ENCODE measurements at regions not wholly inside any gene's neighbourhood (a gene's known extent, or its start where the extent isn't known, plus 50 kb on each side); places are given as distances from the start of the nearest gene placed in this dataset.

DNA sequence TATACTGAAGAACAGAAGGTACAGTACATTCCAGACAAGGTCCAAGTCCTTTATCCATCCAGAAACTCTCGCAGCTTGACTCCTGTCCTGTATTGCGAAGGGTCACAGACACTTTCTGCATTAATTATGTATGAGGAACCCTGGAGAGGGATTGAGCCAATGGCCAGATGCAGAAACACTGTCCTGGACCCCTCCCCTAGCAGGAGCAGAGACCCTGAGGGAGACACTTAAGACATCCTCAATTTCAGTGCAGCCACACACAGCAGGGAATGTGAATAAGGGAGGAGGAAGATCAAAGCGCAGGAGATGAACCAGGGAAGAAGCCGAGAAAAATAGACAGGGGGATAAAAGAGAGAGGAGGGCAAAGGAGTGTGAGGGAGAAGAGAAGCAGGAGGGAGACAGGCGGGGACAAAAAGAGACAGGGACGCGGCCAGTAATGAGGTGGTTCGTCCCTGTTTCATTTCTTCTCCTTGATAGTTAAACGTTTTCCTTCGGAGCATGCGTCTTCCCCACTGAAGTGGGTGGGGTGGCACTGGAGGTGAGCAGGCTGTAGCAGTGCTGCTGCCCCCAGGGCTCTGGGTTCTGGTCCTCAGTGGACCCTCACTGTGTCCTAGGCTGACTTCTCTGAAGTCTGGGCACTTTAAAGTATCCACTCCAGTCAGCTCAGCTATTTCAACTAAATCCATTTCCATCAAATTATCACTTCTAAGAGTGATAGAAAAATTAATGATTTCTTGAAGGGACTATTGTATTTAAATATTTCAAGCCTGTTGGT, 356.4 kb upstream of the NOCT start:
- Histone ChIP-seq H3K18ac (ENCODE audit: low read length) (peak overlapping the region; percentile 7), H2BK5ac (ENCODE audit: low read length) (no peak overlapping the region), H2BK15ac (ENCODE audit: low read length) (no peak overlapping the region), H3K9me3 (replicated peaks in 1 of 2; ENCODE audit: control insufficient read depth in 2 of 2, insufficient read depth in 1 of 2, low read depth in 1 of 2, low read length in 2 of 2) (no peaks in the 10 kb centered on the region), H3K4me2 (ENCODE audit: insufficient read depth, low read length, poor library complexity, severe bottlenecking) (peak overlapping the region; percentile 18), H3K79me1 (ENCODE audit: low read depth, low read length) (no peaks in the 10 kb centered on the region), H4K8ac (ENCODE audit: low read depth, low read length) (no peak overlapping the region), H3K14ac (ENCODE audit: low read length) (no peak overlapping the region), H3K9ac (ENCODE audit: low read depth, low read length, poor library complexity) (no peak overlapping the region), H2BK12ac (ENCODE audit: low read length) (no peak overlapping the region), H3K4ac (ENCODE audit: low read length) (no peak overlapping the region), H2BK120ac (ENCODE audit: low read depth, low read length) (no peak overlapping the region), H2AK5ac (ENCODE audit: low read depth, low read length) (no peak overlapping the region), H3K4me3 (ENCODE audit: low read length in 2 of 2) (peak overlapping the region in 1 of 2 donors; percentile 27), H3K23ac (ENCODE audit: low read depth, low read length, poor library complexity) (no peak overlapping the region), H2AFZ (ENCODE audit: low read length) (peak overlapping the region; percentile 73), H3K36me3 (replicated peaks in 1 of 2; ENCODE audit: control insufficient read depth in 2 of 2, insufficient read depth in 2 of 2, low read length in 2 of 2) (no peaks in the 10 kb centered on the region), H3K27ac (replicated peaks; ENCODE audit: low read length) (no peak overlapping the region), H4K91ac (ENCODE audit: low read depth, low read length, poor library complexity) (no peak overlapping the region), H3K4me1 (ENCODE audit: control insufficient read depth in 2 of 2, insufficient read depth in 1 of 2, low read depth in 1 of 2, low read length in 2 of 2) (peaks cover 14 to 34% of the 10 kb centered on the region in 2 donors), H3K27me3 (ENCODE audit: control insufficient read depth in 3 of 3, insufficient read depth in 3 of 3, low read depth in 1 of 3, low read length in 3 of 3) (no peaks in the 10 kb centered on the region)
- no peak for DNase-seq (ENCODE audit: low spot score)
- whole genome bisulfite sequencing, 2 donors (ENCODE audit: extremely low coverage in 2 of 2, insufficient read length in 2 of 2, insufficient replicate concordance in 1 of 2) = no CpG with 5 or more reads among the region's 11 CpGs

DNA sequence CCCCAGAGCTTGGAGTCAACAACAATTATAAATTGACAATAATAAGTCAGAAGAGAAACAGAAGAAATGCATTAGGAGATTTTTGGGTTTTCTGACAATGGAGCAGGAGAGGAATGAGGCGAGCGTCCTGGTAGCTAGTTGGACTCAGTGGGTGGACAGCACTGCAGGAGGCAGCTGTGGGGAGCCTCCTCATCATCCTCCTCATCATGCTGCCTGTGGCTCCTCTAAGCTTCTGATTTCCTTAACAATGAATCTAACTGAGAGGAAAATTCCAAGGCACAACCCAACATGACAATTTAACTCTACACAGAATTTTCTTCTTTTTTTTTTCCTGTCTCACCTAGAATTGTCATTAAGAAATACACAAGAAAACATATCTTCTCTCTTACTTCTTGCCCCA, 357.1 kb upstream of the NOCT start:
- WGBS, 2 donors (ENCODE audit: extremely low coverage in 2 of 2, insufficient read length in 2 of 2, insufficient replicate concordance in 1 of 2) = no CpG with 5 or more reads among the region's 2 CpGs
- Histone ChIP-seq H2BK15ac (ENCODE audit: low read length) (no peak overlapping the region), H3K36me3 (replicated peaks in 1 of 2; ENCODE audit: control insufficient read depth in 2 of 2, insufficient read depth in 2 of 2, low read length in 2 of 2) (no peaks in the 10 kb centered on the region), H3K4me2 (ENCODE audit: insufficient read depth, low read length, poor library complexity, severe bottlenecking) (no peak overlapping the region), H2AK5ac (ENCODE audit: low read depth, low read length) (no peak overlapping the region), H3K4me3 (ENCODE audit: low read length in 2 of 2) (no peak overlapping the region), H3K14ac (ENCODE audit: low read length) (no peak overlapping the region), H3K79me1 (ENCODE audit: low read depth, low read length) (no peaks in the 10 kb centered on the region), H3K27me3 (ENCODE audit: control insufficient read depth in 3 of 3, insufficient read depth in 3 of 3, low read depth in 1 of 3, low read length in 3 of 3) (no peaks in the 10 kb centered on the region), H3K23ac (ENCODE audit: low read depth, low read length, poor library complexity) (no peak overlapping the region), H3K18ac (ENCODE audit: low read length) (no peak overlapping the region), H3K9ac (ENCODE audit: low read depth, low read length, poor library complexity) (no peak overlapping the region), H3K9me3 (replicated peaks in 1 of 2; ENCODE audit: control insufficient read depth in 2 of 2, insufficient read depth in 1 of 2, low read depth in 1 of 2, low read length in 2 of 2) (no peaks in the 10 kb centered on the region), H3K4ac (ENCODE audit: low read length) (no peak overlapping the region), H4K91ac (ENCODE audit: low read depth, low read length, poor library complexity) (no peak overlapping the region), H4K8ac (ENCODE audit: low read depth, low read length) (no peak overlapping the region), H2AFZ (ENCODE audit: low read length) (peak overlapping the region; percentile 73), H2BK12ac (ENCODE audit: low read length) (no peak overlapping the region), H2BK5ac (ENCODE audit: low read length) (no peak overlapping the region), H3K27ac (replicated peaks; ENCODE audit: low read length) (no peak overlapping the region), H3K4me1 (ENCODE audit: control insufficient read depth in 2 of 2, insufficient read depth in 1 of 2, low read depth in 1 of 2, low read length in 2 of 2) (peaks cover 12 to 29% of the 10 kb centered on the region in 2 donors), H2BK120ac (ENCODE audit: low read depth, low read length) (no peak overlapping the region)
- DNase-seq (ENCODE audit: low spot score) = no peak

DNA sequence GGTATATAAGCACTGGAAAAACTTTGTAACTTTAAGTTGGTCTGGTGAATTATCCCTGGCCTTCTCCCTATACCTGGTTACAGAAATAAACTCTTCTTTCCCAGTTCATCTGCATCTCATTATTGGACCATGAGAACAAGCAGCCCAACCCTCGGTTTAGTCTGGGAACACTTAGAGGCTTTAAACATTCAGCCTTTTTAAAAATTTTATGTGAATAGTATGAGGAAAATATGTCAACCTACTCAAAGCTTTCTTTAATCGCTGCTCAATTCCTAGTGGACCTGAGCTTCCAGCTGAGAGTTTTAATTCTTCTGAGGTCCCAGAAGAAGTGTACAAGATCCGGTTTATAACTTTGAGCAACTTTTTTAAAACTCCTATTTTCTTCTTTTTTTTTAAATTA, 358.6 kb upstream of the NOCT start:
- no peaks in the 10 kb centered on the region for H3K27me3 ChIP-seq (ENCODE audit: control insufficient read depth in 3 of 3, insufficient read depth in 3 of 3, low read depth in 1 of 3, low read length in 3 of 3)
- H3K79me1 ChIP-seq (ENCODE audit: low read depth, low read length) = no peaks in the 10 kb centered on the region
- no peak for DNase-seq (ENCODE audit: low spot score)
- H3K4ac ChIP-seq (ENCODE audit: low read length) = no peak overlapping the region
- H3K4me1 ChIP-seq (ENCODE audit: control insufficient read depth in 2 of 2, insufficient read depth in 1 of 2, low read depth in 1 of 2, low read length in 2 of 2) = peaks cover 12 to 29% of the 10 kb centered on the region in 2 donors
- no peak overlapping the region for H2BK12ac ChIP-seq (ENCODE audit: low read length)
- no CpG with 5 or more reads among the region's 3 CpGs for WGBS, 2 donors (ENCODE audit: extremely low coverage in 2 of 2, insufficient read length in 2 of 2, insufficient replicate concordance in 1 of 2)
- no peak overlapping the region for H3K4me2 ChIP-seq (ENCODE audit: insufficient read depth, low read length, poor library complexity, severe bottlenecking)
- H3K9me3 ChIP-seq (replicated peaks in 1 of 2; ENCODE audit: control insufficient read depth in 2 of 2, insufficient read depth in 1 of 2, low read depth in 1 of 2, low read length in 2 of 2) = no peaks in the 10 kb centered on the region
- no peak overlapping the region for H2BK5ac ChIP-seq (ENCODE audit: low read length)
- no peak overlapping the region for H3K27ac ChIP-seq (replicated peaks; ENCODE audit: low read length)
- H3K18ac ChIP-seq (ENCODE audit: low read length) = no peak overlapping the region
- no peak overlapping the region for H3K14ac ChIP-seq (ENCODE audit: low read length)
- H2BK120ac ChIP-seq (ENCODE audit: low read depth, low read length) = no peak overlapping the region
- H3K9ac ChIP-seq (ENCODE audit: low read depth, low read length, poor library complexity) = no peak overlapping the region
- H4K91ac ChIP-seq (ENCODE audit: low read depth, low read length, poor library complexity) = no peak overlapping the region
- H3K4me3 ChIP-seq (ENCODE audit: low read length in 2 of 2) = no peak overlapping the region
- no peak overlapping the region for H3K23ac ChIP-seq (ENCODE audit: low read depth, low read length, poor library complexity)
- H3K36me3 ChIP-seq (replicated peaks in 1 of 2; ENCODE audit: control insufficient read depth in 2 of 2, insufficient read depth in 2 of 2, low read length in 2 of 2) = no peaks in the 10 kb centered on the region
- no peak overlapping the region for H2AFZ ChIP-seq (ENCODE audit: low read length)
- no peak overlapping the region for H2BK15ac ChIP-seq (ENCODE audit: low read length)
- H4K8ac ChIP-seq (ENCODE audit: low read depth, low read length) = no peak overlapping the region
- H2AK5ac ChIP-seq (ENCODE audit: low read depth, low read length) = no peak overlapping the region

DNA sequence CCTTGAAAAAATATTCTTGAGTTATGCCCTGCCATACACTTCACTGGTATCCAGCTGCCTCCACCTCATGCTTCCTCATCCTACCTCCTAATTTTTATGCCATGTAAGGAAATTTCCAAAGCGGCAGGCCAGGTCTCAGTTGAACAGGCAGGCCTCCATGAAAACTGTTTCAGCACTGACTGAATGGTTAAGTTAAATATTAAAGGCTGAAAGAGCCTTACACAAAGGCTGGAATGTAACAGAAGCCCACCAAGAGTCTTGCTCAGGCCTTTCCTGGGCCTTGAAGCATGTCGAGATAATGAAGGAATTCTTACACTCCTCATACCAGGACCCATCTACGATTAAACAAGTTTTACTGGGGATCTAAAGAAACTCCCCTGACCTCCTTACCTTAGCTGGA, 359.6 kb upstream of the NOCT start:
- Histone ChIP-seq H3K4me3 (ENCODE audit: low read length in 2 of 2) (no peak overlapping the region), H3K14ac (ENCODE audit: low read length) (no peak overlapping the region), H2BK5ac (ENCODE audit: low read length) (no peak overlapping the region), H4K91ac (ENCODE audit: low read depth, low read length, poor library complexity) (no peak overlapping the region), H3K4me1 (ENCODE audit: control insufficient read depth in 2 of 2, insufficient read depth in 1 of 2, low read depth in 1 of 2, low read length in 2 of 2) (peaks cover 12 to 27% of the 10 kb centered on the region in 2 donors), H3K36me3 (replicated peaks in 1 of 2; ENCODE audit: control insufficient read depth in 2 of 2, insufficient read depth in 2 of 2, low read length in 2 of 2) (no peaks in the 10 kb centered on the region), H3K79me1 (ENCODE audit: low read depth, low read length) (no peaks in the 10 kb centered on the region), H3K4ac (ENCODE audit: low read length) (no peak overlapping the region), H3K27ac (replicated peaks; ENCODE audit: low read length) (no peak overlapping the region), H3K9me3 (replicated peaks in 1 of 2; ENCODE audit: control insufficient read depth in 2 of 2, insufficient read depth in 1 of 2, low read depth in 1 of 2, low read length in 2 of 2) (no peaks in the 10 kb centered on the region), H2BK15ac (ENCODE audit: low read length) (no peak overlapping the region), H2AK5ac (ENCODE audit: low read depth, low read length) (no peak overlapping the region), H2BK120ac (ENCODE audit: low read depth, low read length) (no peak overlapping the region), H3K18ac (ENCODE audit: low read length) (no peak overlapping the region), H3K27me3 (ENCODE audit: control insufficient read depth in 3 of 3, insufficient read depth in 3 of 3, low read depth in 1 of 3, low read length in 3 of 3) (no peaks in the 10 kb centered on the region), H3K9ac (ENCODE audit: low read depth, low read length, poor library complexity) (no peak overlapping the region), H2BK12ac (ENCODE audit: low read length) (no peak overlapping the region), H2AFZ (ENCODE audit: low read length) (no peak overlapping the region), H3K4me2 (ENCODE audit: insufficient read depth, low read length, poor library complexity, severe bottlenecking) (no peak overlapping the region), H4K8ac (ENCODE audit: low read depth, low read length) (no peak overlapping the region), H3K23ac (ENCODE audit: low read depth, low read length, poor library complexity) (no peak overlapping the region)
- no CpG with 5 or more reads among the region's 3 CpGs for WGBS, 2 donors (ENCODE audit: extremely low coverage in 2 of 2, insufficient read length in 2 of 2, insufficient replicate concordance in 1 of 2)
- no peak for DNase-seq (ENCODE audit: low spot score)

Measured in neuronal stem cell (in vitro differentiated cells).